Esophagus squamous epithelium (tissue), 5 donors: ENCODE measurements at regions not wholly inside any gene's neighbourhood (a gene's known extent, or its start where the extent isn't known, plus 50 kb on each side); places are given as distances from the start of the nearest gene placed in this dataset.

Experiments
- DNase-seq: peaks from one replicate; lab custom pipeline; 2025; lab: John Stamatoyannopoulos, UW
- H3K27ac ChIP-seq, 4 donors: fragments of 200-600 bp; sonication (generic); one replicate each; pipeline ENCODE4 v1.5.1; 2016 to 2019; ENCODE audit warnings: mild to moderate bottlenecking in 1 of 4
- H3K27me3 ChIP-seq, 4 donors: fragments of 200-600 bp; sonication (generic); 1 replicate in 3 of 4; 2 replicates in 1 of 4; pipeline versions ENCODE4 v1.5.1 to v1.6.0; 2017 to 2021; ENCODE audit warnings: antibody characterized with exemption in 1 of 4
- H3K36me3 ChIP-seq, 3 donors: fragments of 200-600 bp; sonication (generic); one replicate each; pipeline ENCODE4 v1.5.1; 2016 to 2019
- H3K4me1 ChIP-seq, 3 donors: fragments of 200-600 bp; sonication (generic); one replicate each; pipeline ENCODE4 v1.5.1; 2017 to 2019
- H3K4me3 ChIP-seq, 4 donors: fragments of 200-600 bp; sonication (generic); 1 replicate in 3 of 4; 2 replicates in 1 of 4; pipeline ENCODE4 v1.5.1; 2016 to 2019; ENCODE audit warnings: mild to moderate bottlenecking in 2 of 4, moderate library complexity in 1 of 4
- H3K9me3 ChIP-seq, 3 donors: fragments of 200-600 bp; sonication (generic); one replicate each; pipeline ENCODE4 v1.5.1; 2016 to 2019
- POLR2A ChIP-seq, 4 donors: fragments of 450-650 bp; IDR thresholded peaks; one replicate each; pipeline ENCODE4 v1.6.1; 2017; ENCODE audit warnings: antibody characterized with exemption in 4 of 4, mild to moderate bottlenecking in 4 of 4, moderate library complexity in 3 of 4
- WGBS, 2 donors: methylation state at CpG; one replicate each; pipeline ENCODE4 v1.1.5; 2018; 5-methylcytosine and 5-hydroxymethylcytosine counted together
- intact Hi-C: fragments of 100-400 bp; cut with DNase I; formaldehyde crosslinking; loops from one replicate; pipeline ENCODE4 v1.15.0; 2022
- TF ChIP-seq, protein P1 (sequence below), 6 experiments: fragments of 450-650 bp in 4 of 6; fragments of 200-600 bp in 2 of 6; sonication (generic) in 2 of 6; IDR thresholded peaks; one replicate each; pipeline ENCODE4 v1.5.1; 2016 to 2019; ENCODE audit warnings: antibody characterized with exemption in 6 of 6, mild to moderate bottlenecking in 4 of 6, moderate library complexity in 4 of 6
- donor health status: DM: yes; HTN: yes; CAD: no.

DNA sequence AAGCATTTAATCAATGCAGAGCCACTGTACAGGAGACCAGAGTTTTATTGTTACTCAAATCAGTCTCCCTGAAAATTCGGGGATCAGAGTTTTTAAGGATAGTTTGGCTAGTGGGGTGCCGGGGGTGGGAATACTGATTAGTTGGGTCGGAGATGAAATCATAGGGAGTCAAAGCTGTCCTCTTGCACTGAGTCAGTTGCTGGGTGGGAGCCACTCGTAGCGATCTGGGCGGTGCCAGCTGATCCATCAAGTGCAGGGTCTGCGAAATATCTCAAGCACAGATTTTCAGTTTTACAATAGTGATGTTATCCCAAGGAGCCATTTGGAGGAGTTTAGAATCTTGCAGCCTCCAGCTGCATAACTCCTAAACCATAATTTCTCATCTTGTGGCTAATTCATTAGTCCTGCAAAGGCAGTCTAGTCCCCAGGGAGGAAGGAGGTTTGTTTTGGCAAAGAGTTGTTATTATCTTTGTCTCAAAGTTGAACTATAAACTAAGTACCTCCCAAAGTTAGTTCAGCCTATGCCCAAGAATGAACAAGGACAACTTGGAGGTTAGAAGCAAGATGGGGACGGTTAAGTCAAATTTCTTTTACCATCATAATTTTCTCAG is 169.4 kb upstream of the PLEKHG7 start:
- H3K4me1 ChIP-seq = peaks cover 0 to 2% (median 1%) of the 10 kb centered on the region in 3 donors
- H3K27me3 ChIP-seq = no peaks in the 10 kb centered on the region
- whole genome bisulfite sequencing, 2 donors = 85 to 92% methylated on average over 8 of the region's 8 CpGs
- no peak for DNase-seq
- no peaks in the 10 kb centered on the region for H3K36me3 ChIP-seq
- H3K9me3 ChIP-seq = no peaks in the 10 kb centered on the region
- intact Hi-C loops = no loop called here
- no peak overlapping the region for H3K27ac ChIP-seq
- TF ChIP-seq POLR2A (IDR thresholded peaks at IDR 0.05) = no peak
- TF ChIP-seq, protein P1, sequence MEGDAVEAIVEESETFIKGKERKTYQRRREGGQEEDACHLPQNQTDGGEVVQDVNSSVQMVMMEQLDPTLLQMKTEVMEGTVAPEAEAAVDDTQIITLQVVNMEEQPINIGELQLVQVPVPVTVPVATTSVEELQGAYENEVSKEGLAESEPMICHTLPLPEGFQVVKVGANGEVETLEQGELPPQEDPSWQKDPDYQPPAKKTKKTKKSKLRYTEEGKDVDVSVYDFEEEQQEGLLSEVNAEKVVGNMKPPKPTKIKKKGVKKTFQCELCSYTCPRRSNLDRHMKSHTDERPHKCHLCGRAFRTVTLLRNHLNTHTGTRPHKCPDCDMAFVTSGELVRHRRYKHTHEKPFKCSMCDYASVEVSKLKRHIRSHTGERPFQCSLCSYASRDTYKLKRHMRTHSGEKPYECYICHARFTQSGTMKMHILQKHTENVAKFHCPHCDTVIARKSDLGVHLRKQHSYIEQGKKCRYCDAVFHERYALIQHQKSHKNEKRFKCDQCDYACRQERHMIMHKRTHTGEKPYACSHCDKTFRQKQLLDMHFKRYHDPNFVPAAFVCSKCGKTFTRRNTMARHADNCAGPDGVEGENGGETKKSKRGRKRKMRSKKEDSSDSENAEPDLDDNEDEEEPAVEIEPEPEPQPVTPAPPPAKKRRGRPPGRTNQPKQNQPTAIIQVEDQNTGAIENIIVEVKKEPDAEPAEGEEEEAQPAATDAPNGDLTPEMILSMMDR (IDR thresholded peaks at IDR 0.05) = no peak
- H3K4me3 ChIP-seq = no peak overlapping the region

DNA sequence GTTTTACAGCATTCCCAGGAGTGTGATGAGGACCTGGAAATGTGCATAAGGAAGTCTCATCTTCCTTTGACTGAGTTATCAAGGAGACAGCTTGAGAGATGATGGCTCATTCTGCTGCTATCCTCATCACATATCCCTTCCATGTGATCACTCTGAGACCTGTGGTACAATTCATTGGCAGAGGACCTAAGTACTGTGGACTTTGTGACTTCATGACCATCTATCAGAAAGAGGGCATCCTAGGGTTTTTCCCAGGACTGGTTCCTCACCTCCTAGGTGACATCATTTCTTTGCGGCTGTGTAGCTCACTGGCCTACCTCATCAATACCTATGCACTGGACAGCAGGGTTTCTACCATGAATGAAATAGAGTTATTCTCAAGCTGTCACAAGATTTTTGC is 172.1 kb upstream of the PLEKHG7 start:
- Histone ChIP-seq H3K27me3 (no peaks in the 10 kb centered on the region), H3K4me1 (no peaks in the 10 kb centered on the region), H3K4me3 (no peak overlapping the region), H3K36me3 (no peaks in the 10 kb centered on the region), H3K9me3 (no peaks in the 10 kb centered on the region), H3K27ac (no peak overlapping the region)
- DNase-seq = no peak
- intact Hi-C loops = no loop called here
- TF ChIP-seq, protein P1 (IDR thresholded peaks at IDR 0.05) = no peak
- no peak for TF ChIP-seq POLR2A (IDR thresholded peaks at IDR 0.05)
- 67 to 89% methylated on average over 1 of the region's 1 CpG for WGBS, 2 donors

DNA sequence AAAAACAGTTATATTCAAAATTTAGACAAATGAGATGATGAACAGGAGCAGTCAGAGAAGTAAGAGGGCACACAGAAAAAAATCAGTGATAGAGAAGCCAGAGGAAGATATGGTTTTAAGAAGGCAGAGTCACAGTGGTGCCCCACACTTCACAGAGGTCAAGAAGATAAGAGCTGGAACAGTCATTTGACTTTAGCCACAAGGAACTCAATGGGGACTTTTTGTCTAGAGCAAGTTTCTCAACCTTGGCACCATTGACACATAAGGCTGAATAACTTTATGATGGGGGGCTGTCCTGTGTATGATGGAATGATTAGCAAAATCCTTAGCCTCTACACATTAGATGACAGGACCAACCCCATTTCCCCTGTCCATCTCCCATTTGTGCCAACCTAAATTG is 172.8 kb upstream of the PLEKHG7 start:
- no peaks in the 10 kb centered on the region for H3K4me1 ChIP-seq

DNA sequence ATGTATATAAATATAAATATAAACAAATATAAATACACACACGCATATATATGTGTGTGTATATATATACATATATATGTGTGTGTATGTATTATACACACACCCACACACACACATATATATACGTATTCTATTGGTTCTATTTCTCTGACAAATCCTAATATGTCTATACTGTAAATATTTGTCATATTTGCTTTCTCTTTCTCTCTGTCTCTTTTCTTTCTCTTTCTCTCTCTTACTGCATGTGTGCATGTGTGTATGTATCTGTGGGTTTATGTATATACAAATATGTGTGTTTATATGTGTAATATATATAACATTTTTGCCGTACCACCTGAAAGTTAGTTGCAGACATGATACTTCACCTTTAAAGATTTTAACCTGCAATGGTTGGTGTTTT is 174.2 kb upstream of the PLEKHG7 start:
- DNase-seq = no peak
- Histone ChIP-seq H3K4me3 (no peak overlapping the region), H3K36me3 (no peaks in the 10 kb centered on the region), H3K27me3 (no peaks in the 10 kb centered on the region), H3K27ac (no peak overlapping the region), H3K4me1 (no peaks in the 10 kb centered on the region), H3K9me3 (no peaks in the 10 kb centered on the region)
- no peak for TF ChIP-seq POLR2A (IDR thresholded peaks at IDR 0.05)
- TF ChIP-seq, protein P1 (IDR thresholded peaks at IDR 0.05) = no peak
- intact Hi-C loops = no loop called here
- 87 to 92% methylated on average over 3 of the region's 3 CpGs for WGBS, 2 donors

More for the DNA sequence above, 172.8 kb upstream of the PLEKHG7 start:
- no peak for DNase-seq
- Histone ChIP-seq H3K27ac (no peak overlapping the region), H3K36me3 (no peaks in the 10 kb centered on the region), H3K9me3 (no peaks in the 10 kb centered on the region), H3K4me3 (no peak overlapping the region), H3K27me3 (no peaks in the 10 kb centered on the region)
- no peak for TF ChIP-seq POLR2A (IDR thresholded peaks at IDR 0.05)
- TF ChIP-seq, protein P1 (IDR thresholded peaks at IDR 0.05) = no peak
- intact Hi-C loops = no loop called here

DNA sequence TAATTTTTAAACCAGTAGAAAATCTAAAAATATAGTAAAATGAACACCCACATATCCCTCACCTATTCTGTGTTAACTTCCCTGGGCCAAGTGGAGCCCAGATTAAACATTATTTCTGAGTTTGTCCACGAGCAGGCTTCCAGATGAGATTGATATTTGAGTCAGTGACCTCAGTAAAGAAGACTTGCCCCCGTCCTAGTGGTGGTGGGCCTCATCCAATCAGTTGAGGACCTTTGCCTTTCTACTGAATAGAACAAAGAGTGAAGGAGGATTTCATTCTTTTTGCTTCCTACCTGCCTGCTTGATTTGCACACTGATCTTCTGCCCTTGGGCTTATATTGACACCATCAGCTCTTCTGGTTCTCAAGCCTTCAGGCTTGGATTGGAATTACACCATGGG is 174.7 kb upstream of the PLEKHG7 start:
- 93 to 96% methylated on average over 2 of the region's 2 CpGs for WGBS, 2 donors

More for the DNA sequence above, 174.7 kb upstream of the PLEKHG7 start:
- intact Hi-C loops = no loop called here
- Histone ChIP-seq H3K27me3 (no peaks in the 10 kb centered on the region), H3K9me3 (no peaks in the 10 kb centered on the region), H3K4me1 (no peaks in the 10 kb centered on the region), H3K4me3 (no peak overlapping the region), H3K27ac (no peak overlapping the region), H3K36me3 (no peaks in the 10 kb centered on the region)
- TF ChIP-seq, protein P1 (IDR thresholded peaks at IDR 0.05) = no peak
- no peak for TF ChIP-seq POLR2A (IDR thresholded peaks at IDR 0.05)
- DNase-seq = no peak
